Bone marrow (tissue), 2 donors: ENCODE measurements at regions not wholly inside any gene's neighbourhood (a gene's known extent, or its start where the extent isn't known, plus 50 kb on each side); places are given as distances from the start of the nearest gene placed in this dataset.
A peak's percentile ranks its signal among the peaks of the same experiment; 100 is the strongest.

ENCODE experiments used
- DNase-seq, 2 donors: peaks; one replicate each; lab custom pipeline; 2025; lab: John Stamatoyannopoulos, UW

GRCh38 chrX:43508694-43509093 lies 147.4 kb upstream of the MAOA start:
- no peak for DNase-seq

GRCh38 chrX:43510209-43510608 lies 145.9 kb upstream of the MAOA start:
- DNase-seq = no peak

GRCh38 chrX:43513085-43513484 lies 143.0 kb upstream of the MAOA start:
- no peak for DNase-seq

GRCh38 chrX:43514820-43515219 lies 141.3 kb upstream of the MAOA start:
- no peak for DNase-seq

- no peak for DNase-seq
These were observed 133.5 kb upstream of the MAOA start for GRCh38 chrX:43522582-43522981.

GRCh38 chrX:43525901-43526610 lies 130.0 kb upstream of the MAOA start:
- no peak for DNase-seq

GRCh38 chrX:43526878-43527277 lies 129.2 kb upstream of the MAOA start:
- DNase-seq = no peak

- DNase-seq = no peak
These were observed 128.3 kb upstream of the MAOA start for GRCh38 chrX:43527801-43528200.

- DNase-seq = no peak
These were observed 125.3 kb upstream of the MAOA start for GRCh38 chrX:43530837-43531236.

- DNase-seq = no peak
These were observed 115.8 kb upstream of the MAOA start for GRCh38 chrX:43540318-43540717.

GRCh38 chrX:43551590-43551989 lies 104.5 kb upstream of the MAOA start:
- DNase-seq = no peak

GRCh38 chrX:43552156-43552555 lies 103.9 kb upstream of the MAOA start:
- DNase-seq = no peak

- no peak for DNase-seq
These were observed 103.4 kb upstream of the MAOA start for GRCh38 chrX:43552703-43553102.

- no peak for DNase-seq
These were observed 102.8 kb upstream of the MAOA start for GRCh38 chrX:43553257-43553656.

GRCh38 chrX:43556207-43556606 lies 99.9 kb upstream of the MAOA start:
- no peak for DNase-seq

- DNase-seq = no peak
These were observed 98.3 kb upstream of the MAOA start for GRCh38 chrX:43557792-43558191.

- peak; percentile 2 to 14 for DNase-seq
These were observed 96.5 kb upstream of the MAOA start for GRCh38 chrX:43559644-43560043.

- no peak for DNase-seq
These were observed 95.7 kb upstream of the MAOA start for GRCh38 chrX:43560247-43560946.

- DNase-seq = no peak
These were observed 93.7 kb upstream of the MAOA start for GRCh38 chrX:43562372-43562771.

GRCh38 chrX:43564953-43565352 lies 91.1 kb upstream of the MAOA start:
- no peak for DNase-seq

- DNase-seq = no peak
These were observed 89.9 kb upstream of the MAOA start for GRCh38 chrX:43566170-43566569.

GRCh38 chrX:43573441-43574015 lies 82.6 kb upstream of the MAOA start:
- DNase-seq = no peak

- DNase-seq = no peak
These were observed 75.5 kb upstream of the MAOA start for GRCh38 chrX:43580621-43581020.
